Gastrocnemius medialis (tissue), 4 donors: ENCODE measurements at regions not wholly inside any gene's neighbourhood (a gene's known extent, or its start where the extent isn't known, plus 50 kb on each side); places are given as distances from the start of the nearest gene placed in this dataset.

Source experiments
- ATAC-seq, 2 donors: fragments of 150-250 bp; one replicate each; pipeline ENCODE4 v1.9.1; 2016
- DNase-seq, 2 donors: peaks; one replicate each; pipeline ENCODE4 v3.0.0-alpha.2; 2019
- H3K27ac ChIP-seq, 4 donors: fragments of 200-600 bp; sonication (generic); 1 replicate in 1 of 4; 2 replicates in 3 of 4; pipeline ENCODE4 v1.5.1; 2016 to 2018; ENCODE audit warnings: mild to moderate bottlenecking in 2 of 4, moderate library complexity in 1 of 4
- H3K27me3 ChIP-seq, 3 donors: fragments of 200-600 bp; sonication (generic) in 2 of 3; 1 replicate in 1 of 3; 2 replicates in 2 of 3; pipeline versions ENCODE4 v1.5.1 to v1.6.0; 2016 to 2019; ENCODE audit warnings: mild to moderate bottlenecking in 1 of 3, moderate library complexity in 1 of 3
- H3K36me3 ChIP-seq, 2 donors: fragments of 200-600 bp; sonication (generic) in 1 of 2; one replicate each; pipeline ENCODE4 v1.5.1; 2017 to 2018
- H3K4me1 ChIP-seq, 2 donors: fragments of 200-600 bp; sonication (generic) in 1 of 2; one replicate each; pipeline ENCODE4 v1.5.1; 2016 to 2017; ENCODE audit warnings: mild to moderate bottlenecking in 2 of 2
- H3K4me3 ChIP-seq, 4 donors: fragments of 200-600 bp; sonication (generic) in 3 of 4; 1 replicate in 1 of 4; 2 replicates in 3 of 4; pipeline ENCODE4 v1.5.1; 2016 to 2019; ENCODE audit warnings: mild to moderate bottlenecking in 2 of 4
- H3K9me3 ChIP-seq, 3 donors: fragments of 200-600 bp; sonication (generic) in 2 of 3; 1 replicate in 1 of 3; 2 replicates in 2 of 3; pipeline ENCODE4 v1.5.1; 2016 to 2019
- POLR2A ChIP-seq, 2 donors: fragments of 450-650 bp; IDR thresholded peaks; one replicate each; pipeline ENCODE4 v1.6.1; 2017; ENCODE audit warnings: antibody characterized with exemption in 2 of 2, mild to moderate bottlenecking in 2 of 2, moderate library complexity in 2 of 2
- in situ Hi-C, 4 donors: fragments of 200-750 bp; cut with MboI; loops; one replicate each; pipeline versions ENCODE4 v1.15.0 to v1.8.0; 2017; ENCODE audit warnings: low sequenced_read_pairs in 4 of 4
- intact Hi-C: fragments of 100-400 bp; cut with DNase I; formaldehyde crosslinking; loops from one replicate; pipeline ENCODE4 v1.15.1; 2023; ENCODE audit warnings: low total_unique reads
- TF ChIP-seq, protein P1 (sequence below), 5 experiments: fragments of 450-650 bp in 3 of 5; fragments of 200-600 bp in 2 of 5; sonication (generic) in 2 of 5; IDR thresholded peaks in 4 of 5; conservative IDR thresholded peaks in 1 of 5; 1 replicate in 4 of 5; 2 replicates in 1 of 5; pipeline ENCODE4 v1.5.1; 2016 to 2019; ENCODE audit warnings: antibody characterized with exemption in 5 of 5, mild to moderate bottlenecking in 3 of 5, moderate library complexity in 3 of 5

DNA sequence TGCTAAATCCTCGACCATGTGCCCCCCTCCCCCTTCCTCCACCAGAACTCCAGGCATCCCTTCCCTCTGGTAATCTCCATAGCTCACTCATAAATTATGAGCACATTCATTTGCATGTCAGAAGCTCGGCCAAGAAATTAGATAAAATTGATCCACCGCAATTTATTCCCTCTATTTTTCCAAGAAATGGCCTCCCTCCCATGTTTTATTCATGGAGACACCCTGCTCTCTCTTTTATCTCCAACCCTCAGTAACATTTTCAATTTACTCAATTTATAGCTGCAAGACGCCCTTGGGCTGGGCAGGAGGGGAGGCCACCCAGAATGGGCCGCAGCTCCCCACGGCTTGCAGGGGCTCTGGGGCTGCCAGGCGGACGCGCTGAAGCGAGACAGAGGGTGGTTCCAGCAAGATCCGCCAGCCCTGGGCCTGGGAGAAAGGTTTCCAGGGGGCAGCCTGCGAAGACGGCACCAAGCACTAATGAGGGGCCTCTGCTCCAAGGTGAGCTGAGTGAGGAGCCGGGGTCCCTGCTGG lies 54.7 kb upstream of the ZNF423 start:
- intact Hi-C loops = no loop called here
- TF ChIP-seq POLR2A (IDR thresholded peaks at IDR 0.05) = no peak
- TF ChIP-seq, protein P1, sequence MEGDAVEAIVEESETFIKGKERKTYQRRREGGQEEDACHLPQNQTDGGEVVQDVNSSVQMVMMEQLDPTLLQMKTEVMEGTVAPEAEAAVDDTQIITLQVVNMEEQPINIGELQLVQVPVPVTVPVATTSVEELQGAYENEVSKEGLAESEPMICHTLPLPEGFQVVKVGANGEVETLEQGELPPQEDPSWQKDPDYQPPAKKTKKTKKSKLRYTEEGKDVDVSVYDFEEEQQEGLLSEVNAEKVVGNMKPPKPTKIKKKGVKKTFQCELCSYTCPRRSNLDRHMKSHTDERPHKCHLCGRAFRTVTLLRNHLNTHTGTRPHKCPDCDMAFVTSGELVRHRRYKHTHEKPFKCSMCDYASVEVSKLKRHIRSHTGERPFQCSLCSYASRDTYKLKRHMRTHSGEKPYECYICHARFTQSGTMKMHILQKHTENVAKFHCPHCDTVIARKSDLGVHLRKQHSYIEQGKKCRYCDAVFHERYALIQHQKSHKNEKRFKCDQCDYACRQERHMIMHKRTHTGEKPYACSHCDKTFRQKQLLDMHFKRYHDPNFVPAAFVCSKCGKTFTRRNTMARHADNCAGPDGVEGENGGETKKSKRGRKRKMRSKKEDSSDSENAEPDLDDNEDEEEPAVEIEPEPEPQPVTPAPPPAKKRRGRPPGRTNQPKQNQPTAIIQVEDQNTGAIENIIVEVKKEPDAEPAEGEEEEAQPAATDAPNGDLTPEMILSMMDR (IDR thresholded peaks at IDR 0.05 in 4 of 5, conservative IDR thresholded peaks at IDR 0.05 in 1 of 5) = no peak
- DNase-seq = no peak
- no peaks in the 10 kb centered on the region for H3K27me3 ChIP-seq
- ATAC-seq = no peak
- H3K4me1 ChIP-seq = no peaks in the 10 kb centered on the region
- H3K36me3 ChIP-seq = no peaks in the 10 kb centered on the region
- H3K4me3 ChIP-seq = no peak overlapping the region
- in situ Hi-C loops = loop anchor here in 2 of 4 donors (10.0 to 25.0 kb wide), 2 partner anchors 498 to 506 kb away; no protein-coding TSS in a partner anchor
- H3K9me3 ChIP-seq = no peaks in the 10 kb centered on the region
- no peak overlapping the region for H3K27ac ChIP-seq

DNA sequence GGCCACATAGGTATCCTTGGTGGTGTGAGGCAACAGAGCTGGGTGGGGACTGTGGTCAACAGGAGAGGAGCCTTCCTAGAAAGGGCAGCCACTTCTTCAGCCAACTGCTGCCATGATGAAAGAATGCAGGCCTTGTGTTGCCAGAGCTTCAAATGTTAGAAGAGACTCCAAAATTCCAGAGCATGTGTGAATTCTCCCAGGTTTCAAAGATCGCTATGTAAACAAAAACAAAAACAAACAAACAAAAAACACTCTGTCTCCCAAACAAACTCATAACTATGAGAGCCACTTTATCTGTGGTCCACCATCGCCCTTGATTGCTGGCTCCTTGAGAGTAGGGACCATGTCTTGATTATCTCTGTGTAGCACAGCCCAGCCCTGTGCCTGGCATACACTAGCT lies 55.5 kb upstream of the ZNF423 start:
- in situ Hi-C loops = loop anchor here in 2 of 4 donors (10.0 to 25.0 kb wide), 2 partner anchors 499 to 507 kb away; no protein-coding TSS in a partner anchor
- Histone ChIP-seq H3K4me1 (no peaks in the 10 kb centered on the region), H3K27me3 (no peaks in the 10 kb centered on the region), H3K36me3 (no peaks in the 10 kb centered on the region), H3K9me3 (no peaks in the 10 kb centered on the region), H3K4me3 (no peak overlapping the region), H3K27ac (no peak overlapping the region)
- DNase-seq (no peak), ATAC-seq (no peak)
- no peak for TF ChIP-seq POLR2A (IDR thresholded peaks at IDR 0.05)
- TF ChIP-seq, protein P1 (IDR thresholded peaks at IDR 0.05 in 4 of 5, conservative IDR thresholded peaks at IDR 0.05 in 1 of 5) = no peak
- intact Hi-C loops = no loop called here

DNA sequence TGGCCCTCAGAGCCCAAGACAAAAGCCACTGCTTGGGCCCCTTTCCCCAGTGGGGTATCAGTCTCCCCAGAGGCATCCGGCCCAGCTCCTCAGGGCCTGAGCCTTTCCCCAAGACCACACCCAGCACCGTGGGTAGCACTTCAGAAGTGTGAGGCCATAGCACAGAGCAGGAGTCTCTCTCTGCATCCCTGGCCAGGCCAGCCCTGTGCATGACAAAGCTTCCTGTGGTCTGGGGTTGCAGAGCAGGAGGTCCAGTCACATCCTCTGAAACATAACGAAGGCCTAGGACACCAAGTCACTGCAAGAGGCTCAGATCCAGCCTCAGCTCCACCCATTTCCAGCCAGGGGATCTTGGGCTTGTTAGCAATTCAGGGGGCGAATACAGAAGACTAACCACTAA lies 56.8 kb upstream of the ZNF423 start:
- ATAC-seq = no peak
- TF ChIP-seq, protein P1 (IDR thresholded peaks at IDR 0.05 in 4 of 5, conservative IDR thresholded peaks at IDR 0.05 in 1 of 5) = no peak
- no peak for TF ChIP-seq POLR2A (IDR thresholded peaks at IDR 0.05)
- Histone ChIP-seq H3K9me3 (no peaks in the 10 kb centered on the region), H3K27me3 (no peaks in the 10 kb centered on the region), H3K27ac (no peak overlapping the region), H3K4me1 (no peaks in the 10 kb centered on the region), H3K36me3 (no peaks in the 10 kb centered on the region), H3K4me3 (no peak overlapping the region)
- intact Hi-C loops = no loop called here
- no peak for DNase-seq
- in situ Hi-C loops = loop anchor here in 2 of 4 donors (10.0 to 25.0 kb wide), 2 partner anchors 500 to 508 kb away; no protein-coding TSS in a partner anchor

DNA sequence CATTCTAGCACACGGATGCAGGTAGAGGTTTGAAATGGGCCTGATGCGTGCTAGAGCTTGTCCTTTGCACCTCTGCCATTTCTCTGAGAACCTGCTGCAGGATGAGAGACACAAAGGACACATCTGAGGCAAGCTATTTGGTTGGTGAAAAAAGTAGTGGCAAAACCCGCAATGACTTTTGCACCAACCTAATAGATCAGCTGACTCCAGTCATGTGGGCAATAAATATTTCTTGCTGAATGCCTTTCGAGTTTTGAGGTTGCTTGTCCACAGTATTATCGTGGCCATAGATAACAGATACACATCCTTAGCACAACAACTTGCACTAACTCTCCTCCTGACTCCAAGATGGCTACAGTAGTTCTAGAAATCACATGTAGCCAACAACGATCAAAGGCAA lies 57.8 kb upstream of the ZNF423 start:
- H3K27ac ChIP-seq = no peak overlapping the region
- H3K9me3 ChIP-seq = no peaks in the 10 kb centered on the region
- H3K36me3 ChIP-seq = no peaks in the 10 kb centered on the region
- ATAC-seq = no peak
- in situ Hi-C loops = loop anchor here in 2 of 4 donors (10.0 to 25.0 kb wide), 2 partner anchors 501 to 509 kb away; no protein-coding TSS in a partner anchor
- intact Hi-C loops = no loop called here
- no peak for DNase-seq
- TF ChIP-seq, protein P1 (IDR thresholded peaks at IDR 0.05 in 4 of 5, conservative IDR thresholded peaks at IDR 0.05 in 1 of 5) = no peak
- TF ChIP-seq POLR2A (IDR thresholded peaks at IDR 0.05) = no peak
- no peaks in the 10 kb centered on the region for H3K27me3 ChIP-seq
- no peaks in the 10 kb centered on the region for H3K4me1 ChIP-seq
- no peak overlapping the region for H3K4me3 ChIP-seq

DNA sequence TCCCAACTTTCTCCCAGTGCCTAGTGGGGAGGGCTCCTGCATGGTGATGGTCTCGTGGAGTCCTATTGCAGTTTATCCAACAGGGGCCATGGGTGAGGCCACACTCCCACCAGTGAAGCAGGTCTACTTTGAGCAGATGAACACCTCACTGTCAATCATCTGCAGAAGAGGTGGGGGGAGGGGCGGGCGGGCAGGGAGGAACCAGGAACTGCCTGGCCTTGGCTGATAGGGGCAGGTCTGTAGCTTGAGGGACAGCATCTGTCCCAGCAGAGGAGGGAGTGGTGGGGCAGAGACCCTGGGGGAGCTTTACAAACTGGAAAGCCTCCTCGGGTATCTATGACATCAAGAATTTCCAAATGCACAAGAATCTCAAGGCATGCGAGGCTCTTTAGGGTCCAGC lies 58.7 kb upstream of the ZNF423 start:
- intact Hi-C loops = no loop called here
- H3K27ac ChIP-seq = no peak overlapping the region
- TF ChIP-seq, protein P1 (IDR thresholded peaks at IDR 0.05 in 4 of 5, conservative IDR thresholded peaks at IDR 0.05 in 1 of 5) = no peak
- no peak for TF ChIP-seq POLR2A (IDR thresholded peaks at IDR 0.05)
- H3K27me3 ChIP-seq = no peaks in the 10 kb centered on the region
- H3K36me3 ChIP-seq = no peaks in the 10 kb centered on the region
- H3K4me1 ChIP-seq = no peaks in the 10 kb centered on the region
- H3K9me3 ChIP-seq = no peaks in the 10 kb centered on the region
- in situ Hi-C loops = loop anchor here in 2 of 4 donors (10.0 to 25.0 kb wide), 2 partner anchors 502 to 510 kb away; no protein-coding TSS in a partner anchor
- DNase-seq (no peak), ATAC-seq (no peak)
- no peak overlapping the region for H3K4me3 ChIP-seq
